ENCODE measurements at regions not wholly inside any gene's neighbourhood (a gene's known extent, or its start where the extent isn't known, plus 50 kb on each side); places are given as distances from the start of the nearest gene placed in this dataset.

DNA sequence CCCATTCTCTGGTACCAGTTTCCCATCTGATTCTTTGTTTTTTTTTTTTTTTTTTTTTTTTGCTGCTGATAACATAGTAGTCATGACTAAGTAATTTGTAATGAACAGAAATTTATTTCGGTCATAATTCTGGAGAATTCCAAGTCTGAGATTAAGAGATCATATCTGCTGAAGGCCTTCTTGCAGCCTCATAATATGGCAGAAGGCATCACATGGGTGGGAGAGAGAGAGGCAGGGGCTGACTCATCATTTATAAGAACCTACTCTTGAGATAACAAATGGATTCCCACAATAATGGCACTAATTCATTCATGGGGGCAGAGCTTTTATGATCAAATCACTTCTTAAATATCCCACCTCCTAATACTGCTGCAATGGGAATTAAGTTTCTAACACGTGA, 1034.3 kb downstream of the STIM2 start:
- no peak for TF ChIP-seq RCOR1 (IDR thresholded peaks at IDR 0.05; ENCODE audit: low read length)
- TF ChIP-seq, protein P1, sequence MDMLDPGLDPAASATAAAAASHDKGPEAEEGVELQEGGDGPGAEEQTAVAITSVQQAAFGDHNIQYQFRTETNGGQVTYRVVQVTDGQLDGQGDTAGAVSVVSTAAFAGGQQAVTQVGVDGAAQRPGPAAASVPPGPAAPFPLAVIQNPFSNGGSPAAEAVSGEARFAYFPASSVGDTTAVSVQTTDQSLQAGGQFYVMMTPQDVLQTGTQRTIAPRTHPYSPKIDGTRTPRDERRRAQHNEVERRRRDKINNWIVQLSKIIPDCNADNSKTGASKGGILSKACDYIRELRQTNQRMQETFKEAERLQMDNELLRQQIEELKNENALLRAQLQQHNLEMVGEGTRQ (IDR thresholded peaks at IDR 0.05; ENCODE audit: borderline replicate concordance, low read depth, low read length) = no peak
- no peak for TF ChIP-seq CTCF (IDR thresholded peaks at IDR 0.05)
- TF ChIP-seq RAD21 (IDR thresholded peaks at IDR 0.05; ENCODE audit: low read length) = no peak
- no peak for TF ChIP-seq EZH2phosphoT487 (IDR thresholded peaks at IDR 0.05; ENCODE audit: borderline replicate concordance, low read depth)

All from SK-N-SH (cell line).